NCI-H2171 treated with DMSO at 0.1 percent for 48 hours (cell line): ENCODE measurements at regions not wholly inside any gene's neighbourhood (a gene's known extent, or its start where the extent isn't known, plus 50 kb on each side); places are given as distances from the start of the nearest gene placed in this dataset.

Experiments
- DNase-seq: peaks from one replicate; lab custom pipeline; 2025; lab: John Stamatoyannopoulos, UW

GRCh38 chr5:138665261-138665660, 88.0 kb upstream of the CTNNA1 start:
- DNase-seq: no peak

DNA sequence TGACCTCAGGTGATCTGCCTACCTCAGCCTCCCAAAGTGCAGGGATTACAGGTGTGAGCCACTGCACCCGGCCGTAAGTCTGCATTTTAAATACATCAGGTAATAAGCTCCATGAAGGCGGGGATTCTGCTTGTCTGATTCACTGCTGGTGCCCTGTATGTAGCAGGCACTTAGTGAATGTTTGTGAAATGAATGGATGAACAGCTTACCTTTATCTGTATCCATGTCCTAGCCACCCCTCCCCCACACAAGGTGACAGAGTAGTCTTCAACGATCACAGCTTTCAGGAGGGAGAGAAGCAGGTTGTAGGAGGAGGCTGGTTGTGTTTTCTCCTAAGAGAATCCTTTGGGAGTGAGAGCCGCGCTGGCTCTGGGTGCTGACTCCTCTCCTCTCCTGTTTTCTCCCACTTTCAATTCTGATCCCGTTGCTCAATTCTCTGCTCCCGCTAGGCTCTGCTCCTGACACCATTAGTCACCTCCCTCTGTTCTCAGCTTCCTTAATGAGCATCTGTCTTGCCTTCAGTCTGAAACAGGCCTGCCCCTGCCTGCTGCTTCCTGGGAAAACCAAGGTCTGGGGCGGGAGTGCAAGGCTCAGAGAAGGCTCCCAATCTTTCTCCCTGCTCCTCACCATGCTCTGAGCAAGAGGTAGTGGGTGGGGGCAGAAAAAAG, 88.8 kb upstream of the CTNNA1 start:
- DNase-seq: peak; percentile 85

DNA sequence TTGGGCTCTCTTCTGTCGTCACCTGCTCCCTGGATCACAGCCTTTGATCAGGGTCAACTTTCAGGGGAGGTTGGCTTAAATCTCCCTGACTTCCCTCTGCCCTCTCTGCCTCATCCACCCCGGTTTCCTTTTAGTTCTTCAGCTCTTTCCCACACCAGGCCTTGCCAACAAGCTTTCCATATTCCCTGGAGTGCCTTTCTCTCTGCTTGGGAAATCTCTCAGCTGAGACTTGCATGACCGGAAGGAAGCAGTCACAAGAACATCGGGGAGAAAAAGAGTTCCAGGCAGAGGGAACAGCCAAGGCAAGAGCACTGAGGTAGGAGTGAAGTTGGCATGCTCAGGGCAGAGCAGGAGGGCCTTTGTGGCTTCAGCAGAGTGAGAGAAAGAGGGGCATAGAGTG, 88.4 kb upstream of the HSPA9 start:
- no peak for DNase-seq

DNA sequence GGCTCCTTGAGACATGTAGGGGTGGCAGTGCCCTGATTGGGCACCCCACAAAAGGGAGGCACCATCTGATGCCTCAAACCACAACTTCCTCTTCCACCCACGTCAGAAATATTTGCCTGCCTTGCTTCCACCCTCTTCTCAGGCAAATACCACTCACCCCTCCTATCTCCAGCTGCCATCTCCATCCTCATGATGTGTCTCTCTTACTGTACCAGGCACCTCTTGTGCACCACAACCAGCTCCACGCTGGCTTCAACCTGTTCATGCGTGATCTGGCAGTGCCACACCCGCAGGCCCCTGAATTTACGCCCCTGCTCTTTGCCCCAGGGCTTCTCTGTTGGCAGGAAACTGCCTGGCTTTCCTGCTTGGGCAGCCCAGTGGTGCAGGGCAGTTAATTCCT, 87.8 kb upstream of the HSPA9 start:
- DNase-seq: no peak

DNA sequence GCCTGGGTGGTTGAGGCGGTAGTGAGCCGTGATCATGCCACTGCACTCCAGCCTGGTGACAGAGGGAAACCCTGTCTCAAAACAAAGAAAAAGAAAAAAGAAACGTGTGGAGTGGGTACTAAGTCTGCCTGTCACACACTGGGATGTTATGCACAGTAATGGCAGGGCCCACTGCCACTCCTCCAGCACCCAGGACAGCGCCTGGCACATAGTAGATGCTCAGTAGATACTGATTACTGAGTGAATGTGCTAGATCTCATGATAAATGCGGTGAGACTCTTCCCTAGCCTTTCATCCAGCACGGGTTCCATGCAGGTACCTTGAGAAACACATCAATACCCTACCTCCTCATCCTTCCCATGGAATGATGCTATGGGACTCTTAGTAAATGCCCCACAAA, 87.4 kb upstream of the HSPA9 start:
- no peak for DNase-seq

DNA sequence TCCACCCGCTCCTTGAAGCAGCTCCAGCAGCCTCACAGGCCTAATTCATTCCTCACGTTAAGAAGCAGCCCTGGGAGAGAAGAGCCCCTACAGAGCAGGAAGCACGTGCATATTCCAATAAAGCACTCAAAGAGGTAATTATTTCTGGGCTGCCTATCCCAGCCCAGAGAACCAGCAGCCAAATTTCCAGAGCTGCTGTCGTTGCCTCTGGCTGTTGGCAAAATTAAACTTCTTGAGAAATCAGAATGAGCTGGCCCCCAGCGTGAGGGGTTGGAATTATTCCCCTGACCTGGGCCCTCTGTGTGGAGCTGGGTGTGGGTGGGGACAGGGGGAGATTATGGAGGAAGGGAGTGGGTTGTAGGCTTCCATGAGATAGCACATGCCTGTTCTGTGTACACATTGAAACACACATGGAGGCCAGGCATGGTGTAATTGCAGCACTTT, 86.8 kb upstream of the HSPA9 start:
- no peak for DNase-seq

- DNase-seq: no peak
These were observed 86.2 kb upstream of the HSPA9 start for GRCh38 chr5:138661291-138661960.

GRCh38 chr5:138660051-138660572, 84.9 kb upstream of the HSPA9 start:
- DNase-seq: no peak

DNA sequence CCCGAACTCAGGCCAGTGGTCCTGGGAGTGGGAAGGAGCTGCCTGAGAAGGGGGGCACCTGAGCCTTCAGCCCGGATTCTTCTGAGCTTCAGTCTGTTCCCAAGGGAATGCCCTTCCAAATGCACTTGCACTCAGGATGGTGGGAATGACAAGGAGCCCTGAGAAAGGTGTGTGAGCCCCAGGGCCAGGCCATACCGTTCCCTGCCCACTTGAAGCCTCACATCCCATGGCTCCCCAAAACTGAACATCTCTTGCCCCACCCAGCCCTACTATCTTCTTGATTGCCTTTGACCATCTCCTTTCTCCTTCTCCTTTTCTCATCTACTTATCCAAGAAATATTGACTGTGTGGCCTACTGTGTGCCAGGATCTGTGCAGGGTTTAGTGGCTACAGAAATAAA, 84.4 kb upstream of the HSPA9 start:
- no peak for DNase-seq

DNA sequence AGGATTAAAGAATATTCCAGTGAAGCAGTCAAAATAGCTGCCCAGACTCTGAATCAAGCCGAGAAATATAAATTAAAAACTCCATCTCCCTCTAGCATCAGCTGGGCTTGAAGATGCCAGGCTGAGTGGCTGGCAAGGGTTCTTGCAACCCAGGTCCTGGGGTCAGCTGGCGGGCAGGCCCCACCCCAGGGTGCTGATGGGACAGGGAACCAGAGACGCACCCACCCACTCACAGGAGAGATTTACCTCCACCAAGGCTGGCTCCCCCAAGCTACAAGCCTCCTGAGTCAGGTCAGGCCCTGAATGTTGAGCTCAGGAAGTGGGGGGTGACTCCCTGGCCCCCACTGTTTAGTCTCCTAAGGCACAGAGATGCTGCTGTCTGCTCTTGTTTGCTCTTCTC, 83.9 kb upstream of the HSPA9 start:
- DNase-seq: no peak

DNA sequence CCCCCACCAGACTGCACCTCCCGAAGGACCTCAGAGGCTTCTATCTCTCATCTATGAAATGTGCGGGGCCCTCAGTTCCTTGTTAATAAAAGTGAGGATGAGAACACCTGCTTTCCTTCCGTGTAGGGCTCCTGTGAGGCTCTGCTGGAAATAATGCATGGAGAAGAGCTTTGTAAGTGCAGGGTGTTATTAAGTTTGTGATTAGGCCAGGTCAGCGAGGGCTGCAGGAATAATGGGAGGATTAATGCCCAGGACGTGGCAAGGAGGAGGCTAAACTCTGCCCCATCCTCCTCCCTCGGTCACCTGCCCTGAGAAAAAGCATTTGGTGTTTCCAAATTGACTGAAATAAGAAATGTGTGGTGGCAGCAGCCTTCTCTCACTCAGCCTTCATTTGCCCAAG, 83.5 kb upstream of the HSPA9 start:
- DNase-seq: no peak

- no peak for DNase-seq
These were observed 82.2 kb upstream of the HSPA9 start for GRCh38 chr5:138657360-138657759.

DNA sequence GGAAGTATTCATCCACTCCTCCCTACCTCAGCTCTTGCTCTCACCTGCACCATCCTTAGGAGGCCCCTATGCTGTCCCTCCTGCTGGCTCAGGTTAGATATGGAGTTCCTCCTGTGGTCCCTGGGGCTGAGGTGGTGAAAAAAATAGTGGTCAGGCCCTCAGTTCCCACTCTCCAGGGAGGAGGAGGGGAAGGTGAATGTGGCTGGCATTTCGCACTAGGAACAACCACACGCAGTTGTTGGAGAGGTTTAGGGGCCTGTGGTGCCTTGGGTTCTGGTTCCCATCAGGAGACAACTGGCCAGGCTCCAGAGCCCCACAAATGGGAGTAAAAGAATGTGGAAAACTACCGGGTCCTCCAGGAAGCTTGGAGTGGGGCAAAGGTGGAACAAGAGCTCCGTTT, 81.7 kb upstream of the HSPA9 start:
- no peak for DNase-seq

- DNase-seq: peak; percentile 74
These were observed 80.5 kb upstream of the HSPA9 start for GRCh38 chr5:138655530-138656190.

DNA sequence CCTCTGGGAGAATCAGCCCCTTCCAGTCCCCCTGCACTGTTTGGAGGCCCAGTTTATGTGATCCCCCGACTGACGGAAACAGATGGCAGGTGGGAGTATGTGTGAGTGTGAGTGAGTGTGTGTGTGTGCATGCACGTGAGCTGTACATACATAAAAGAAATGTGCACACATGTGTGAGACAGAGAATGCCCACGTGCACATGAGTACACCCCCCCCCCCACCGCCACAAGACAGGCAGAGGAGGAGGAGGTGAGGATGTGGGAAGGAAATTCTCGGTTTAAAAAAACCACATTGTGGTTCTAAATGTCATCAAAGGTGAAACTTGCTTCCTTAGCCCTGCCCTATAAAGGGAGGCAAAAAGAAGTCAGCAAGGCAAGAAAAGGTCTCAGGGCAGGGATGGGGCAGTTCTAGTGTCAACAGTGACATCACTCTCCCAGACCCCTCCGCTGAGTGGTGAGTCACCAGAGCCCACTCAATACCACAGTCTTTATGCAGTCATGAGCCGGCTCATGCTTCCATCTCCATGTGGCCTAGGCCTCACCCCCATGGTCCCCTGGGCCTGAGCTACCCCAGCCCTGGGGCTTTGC, 79.2 kb upstream of the HSPA9 start:
- no peak for DNase-seq

DNA sequence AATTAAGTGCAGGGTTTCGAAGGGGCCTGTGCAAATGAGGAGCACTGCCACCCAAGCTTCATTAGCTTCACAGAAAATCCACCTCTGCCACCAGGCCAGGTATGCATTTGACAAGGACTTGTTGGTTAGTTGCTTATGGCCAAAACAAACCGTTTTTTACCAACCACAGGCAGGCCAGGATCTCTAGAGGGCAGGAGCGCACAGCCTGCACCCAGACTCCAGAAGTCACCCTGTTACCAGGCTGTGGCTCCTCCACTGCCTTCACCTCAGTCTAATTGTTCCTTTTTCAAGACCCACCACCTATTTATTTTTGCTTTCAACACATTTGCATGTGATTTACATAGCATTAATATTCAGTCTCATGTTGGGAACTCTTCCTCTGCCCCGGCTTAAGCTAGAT, 78.3 kb upstream of the HSPA9 start:
- no peak for DNase-seq

- DNase-seq: no peak
These were observed 76.5 kb upstream of the HSPA9 start for GRCh38 chr5:138651767-138652117.

DNA sequence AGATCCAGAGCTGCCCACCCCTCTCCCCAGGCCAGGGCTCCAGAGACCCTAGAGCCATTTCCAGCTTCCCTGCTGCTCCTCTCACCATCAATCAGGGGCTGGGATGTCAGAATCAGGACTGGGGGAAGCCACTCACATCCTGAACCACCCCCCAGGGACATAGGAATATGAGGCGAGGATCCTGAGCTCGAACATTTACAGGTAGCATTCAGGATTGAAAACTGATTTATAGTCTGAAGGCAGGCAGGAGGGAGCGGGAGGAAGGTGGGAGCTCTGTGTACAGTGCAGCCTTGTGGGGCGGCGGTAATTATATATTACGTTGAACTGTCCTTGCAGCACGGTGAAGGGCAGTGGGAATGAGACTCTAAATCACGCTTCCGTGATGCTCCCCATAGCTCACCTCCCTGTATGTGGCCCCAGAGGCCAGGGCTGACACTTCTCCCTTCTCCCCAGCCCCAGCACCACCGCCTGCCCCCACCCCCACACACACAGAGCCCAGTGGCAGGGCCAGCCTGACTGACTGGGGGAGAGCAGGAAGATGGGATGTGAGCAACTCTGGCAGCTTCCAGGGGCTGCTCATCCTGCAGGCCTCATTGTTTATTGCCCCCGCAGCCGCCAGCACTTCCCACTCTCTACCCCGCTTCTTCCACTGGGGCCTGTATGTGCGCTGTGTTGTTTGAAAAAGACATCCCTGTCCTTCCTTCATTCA, 76.0 kb upstream of the HSPA9 start:
- DNase-seq: no peak

GRCh38 chr5:138650196-138650595, 75.0 kb upstream of the HSPA9 start:
- DNase-seq: no peak

DNA sequence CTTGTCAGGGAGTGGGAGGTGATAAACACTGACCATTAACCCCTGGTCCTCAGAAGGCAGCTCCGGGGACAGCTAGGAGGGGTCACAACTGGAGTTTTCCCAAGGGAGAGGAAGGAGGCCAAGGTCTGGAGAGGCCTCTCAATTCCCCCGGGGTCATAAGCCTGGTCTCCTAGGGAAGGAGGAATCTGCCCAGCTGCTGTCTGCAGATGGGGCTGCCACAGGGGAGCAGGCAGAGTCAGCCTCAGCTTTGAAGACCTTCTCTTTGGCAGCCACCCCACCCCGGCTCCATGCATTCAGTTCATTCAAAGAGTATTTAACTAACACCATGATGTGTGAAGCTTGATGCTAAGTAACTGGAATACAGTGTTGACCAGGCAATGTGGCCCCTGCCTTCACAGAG, 74.6 kb upstream of the HSPA9 start:
- peak; percentile 32 for DNase-seq

DNA sequence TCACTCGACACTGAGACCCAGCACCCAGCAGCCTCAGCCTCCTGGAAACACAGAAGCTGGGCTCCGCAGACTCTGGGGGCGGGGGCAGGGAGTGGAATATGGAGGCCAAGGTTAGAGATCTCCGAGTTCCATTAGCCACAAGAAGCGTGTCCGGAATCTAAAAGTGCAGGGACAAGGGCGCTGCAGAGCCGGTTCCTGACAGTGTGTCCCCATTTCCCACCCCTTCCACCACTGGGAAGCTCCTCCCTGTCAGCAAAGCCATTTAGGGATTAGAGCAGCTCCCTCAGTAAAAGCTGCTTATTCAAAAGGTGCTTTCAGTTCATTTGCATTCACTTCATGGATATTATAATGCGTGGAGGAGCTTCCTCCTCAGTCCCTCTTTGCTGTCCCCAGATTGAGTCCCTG, 74.1 kb upstream of the HSPA9 start:
- no peak for DNase-seq

- DNase-seq: no peak
These were observed 73.6 kb upstream of the HSPA9 start for GRCh38 chr5:138648841-138649240.
